ENCODE measurements at regions not wholly inside any gene's neighbourhood (a gene's known extent, or its start where the extent isn't known, plus 50 kb on each side); places are given as distances from the start of the nearest gene placed in this dataset.

- Histone ChIP-seq H3K27me3 (ENCODE audit: low read depth, low read length) (no peaks in the 10 kb centered on the region), H3K9me3 (ENCODE audit: control insufficient read depth in 1 of 2, low read length in 2 of 2) (no peaks in the 10 kb centered on the region), H3K4me3 (ENCODE audit: low read depth in 1 of 2, low read length in 2 of 2) (no peak overlapping the region), H3K36me3 (ENCODE audit: control insufficient read depth in 1 of 2, insufficient read depth in 2 of 2, low read length in 2 of 2) (no peaks in the 10 kb centered on the region), H3K27ac (ENCODE audit: low read length) (no peak overlapping the region), H3K4me1 (ENCODE audit: control insufficient read depth in 1 of 2, insufficient read depth in 2 of 2, low read length in 2 of 2) (no peaks in the 10 kb centered on the region)
Observed at GRCh38 chr2:146366276-146366675, 1478.6 kb upstream of the ACVR2A start.

- Histone ChIP-seq H3K4me3 (ENCODE audit: low read depth in 1 of 2, low read length in 2 of 2) (no peak overlapping the region), H3K27ac (ENCODE audit: low read length) (no peak overlapping the region), H3K36me3 (ENCODE audit: control insufficient read depth in 1 of 2, insufficient read depth in 2 of 2, low read length in 2 of 2) (no peaks in the 10 kb centered on the region), H3K27me3 (ENCODE audit: low read depth, low read length) (no peaks in the 10 kb centered on the region), H3K4me1 (ENCODE audit: control insufficient read depth in 1 of 2, insufficient read depth in 2 of 2, low read length in 2 of 2) (no peaks in the 10 kb centered on the region), H3K9me3 (ENCODE audit: control insufficient read depth in 1 of 2, low read length in 2 of 2) (no peaks in the 10 kb centered on the region)
Observed at GRCh38 chr2:146365041-146365440, 1479.8 kb upstream of the ACVR2A start.

GRCh38 chr2:146363731-146364130, 1481.1 kb upstream of the ACVR2A start:
- no peaks in the 10 kb centered on the region for H3K4me1 ChIP-seq (ENCODE audit: control insufficient read depth in 1 of 2, insufficient read depth in 2 of 2, low read length in 2 of 2)
- H3K27me3 ChIP-seq (ENCODE audit: low read depth, low read length) = no peaks in the 10 kb centered on the region
- no peaks in the 10 kb centered on the region for H3K36me3 ChIP-seq (ENCODE audit: control insufficient read depth in 1 of 2, insufficient read depth in 2 of 2, low read length in 2 of 2)
- no peak overlapping the region for H3K27ac ChIP-seq (ENCODE audit: low read length)
- H3K4me3 ChIP-seq (ENCODE audit: low read depth in 1 of 2, low read length in 2 of 2) = no peak overlapping the region
- H3K9me3 ChIP-seq (ENCODE audit: control insufficient read depth in 1 of 2, low read length in 2 of 2) = no peaks in the 10 kb centered on the region

GRCh38 chr2:146351689-146352088, 1493.1 kb upstream of the ACVR2A start:
- Histone ChIP-seq H3K36me3 (ENCODE audit: control insufficient read depth in 1 of 2, insufficient read depth in 2 of 2, low read length in 2 of 2) (no peaks in the 10 kb centered on the region), H3K4me3 (ENCODE audit: low read depth in 1 of 2, low read length in 2 of 2) (no peak overlapping the region), H3K9me3 (ENCODE audit: control insufficient read depth in 1 of 2, low read length in 2 of 2) (no peaks in the 10 kb centered on the region), H3K27ac (ENCODE audit: low read length) (no peak overlapping the region), H3K27me3 (ENCODE audit: low read depth, low read length) (no peaks in the 10 kb centered on the region), H3K4me1 (ENCODE audit: control insufficient read depth in 1 of 2, insufficient read depth in 2 of 2, low read length in 2 of 2) (no peaks in the 10 kb centered on the region)

- Histone ChIP-seq H3K4me1 (ENCODE audit: control insufficient read depth in 1 of 2, insufficient read depth in 2 of 2, low read length in 2 of 2) (no peaks in the 10 kb centered on the region), H3K9me3 (ENCODE audit: control insufficient read depth in 1 of 2, low read length in 2 of 2) (no peaks in the 10 kb centered on the region), H3K27me3 (ENCODE audit: low read depth, low read length) (no peaks in the 10 kb centered on the region), H3K4me3 (ENCODE audit: low read depth in 1 of 2, low read length in 2 of 2) (no peak overlapping the region), H3K36me3 (ENCODE audit: control insufficient read depth in 1 of 2, insufficient read depth in 2 of 2, low read length in 2 of 2) (no peaks in the 10 kb centered on the region), H3K27ac (ENCODE audit: low read length) (no peak overlapping the region)
Observed at GRCh38 chr2:146349334-146349733, 1495.5 kb upstream of the ACVR2A start.

GRCh38 chr2:146324951-146325350, 1519.9 kb upstream of the ACVR2A start:
- no peak overlapping the region for H3K27ac ChIP-seq (ENCODE audit: low read length)
- no peaks in the 10 kb centered on the region for H3K36me3 ChIP-seq (ENCODE audit: control insufficient read depth in 1 of 2, insufficient read depth in 2 of 2, low read length in 2 of 2)
- no peaks in the 10 kb centered on the region for H3K4me1 ChIP-seq (ENCODE audit: control insufficient read depth in 1 of 2, insufficient read depth in 2 of 2, low read length in 2 of 2)
- no peaks in the 10 kb centered on the region for H3K9me3 ChIP-seq (ENCODE audit: control insufficient read depth in 1 of 2, low read length in 2 of 2)
- H3K27me3 ChIP-seq (ENCODE audit: low read depth, low read length) = no peaks in the 10 kb centered on the region
- H3K4me3 ChIP-seq (ENCODE audit: low read depth in 1 of 2, low read length in 2 of 2) = no peak overlapping the region

GRCh38 chr2:146323564-146323963, 1521.3 kb upstream of the ACVR2A start:
- Histone ChIP-seq H3K27me3 (ENCODE audit: low read depth, low read length) (no peaks in the 10 kb centered on the region), H3K4me3 (ENCODE audit: low read depth in 1 of 2, low read length in 2 of 2) (no peak overlapping the region), H3K36me3 (ENCODE audit: control insufficient read depth in 1 of 2, insufficient read depth in 2 of 2, low read length in 2 of 2) (no peaks in the 10 kb centered on the region), H3K4me1 (ENCODE audit: control insufficient read depth in 1 of 2, insufficient read depth in 2 of 2, low read length in 2 of 2) (no peaks in the 10 kb centered on the region), H3K27ac (ENCODE audit: low read length) (no peak overlapping the region), H3K9me3 (ENCODE audit: control insufficient read depth in 1 of 2, low read length in 2 of 2) (no peaks in the 10 kb centered on the region)

- H3K9me3 ChIP-seq (ENCODE audit: control insufficient read depth in 1 of 2, low read length in 2 of 2) = no peaks in the 10 kb centered on the region
- no peaks in the 10 kb centered on the region for H3K27me3 ChIP-seq (ENCODE audit: low read depth, low read length)
- H3K4me3 ChIP-seq (ENCODE audit: low read depth in 1 of 2, low read length in 2 of 2) = peak overlapping the region; percentile 9 to 14
- no peaks in the 10 kb centered on the region for H3K36me3 ChIP-seq (ENCODE audit: control insufficient read depth in 1 of 2, insufficient read depth in 2 of 2, low read length in 2 of 2)
- no peak overlapping the region for H3K27ac ChIP-seq (ENCODE audit: low read length)
- H3K4me1 ChIP-seq (ENCODE audit: control insufficient read depth in 1 of 2, insufficient read depth in 2 of 2, low read length in 2 of 2) = no peaks in the 10 kb centered on the region
Observed at GRCh38 chr2:146321175-146321574, 1523.7 kb upstream of the ACVR2A start.

- no peaks in the 10 kb centered on the region for H3K9me3 ChIP-seq (ENCODE audit: control insufficient read depth in 1 of 2, low read length in 2 of 2)
- no peaks in the 10 kb centered on the region for H3K4me1 ChIP-seq (ENCODE audit: control insufficient read depth in 1 of 2, insufficient read depth in 2 of 2, low read length in 2 of 2)
- no peak overlapping the region for H3K27ac ChIP-seq (ENCODE audit: low read length)
- no peaks in the 10 kb centered on the region for H3K36me3 ChIP-seq (ENCODE audit: control insufficient read depth in 1 of 2, insufficient read depth in 2 of 2, low read length in 2 of 2)
- H3K4me3 ChIP-seq (ENCODE audit: low read depth in 1 of 2, low read length in 2 of 2) = no peak overlapping the region
- H3K27me3 ChIP-seq (ENCODE audit: low read depth, low read length) = no peaks in the 10 kb centered on the region
Observed at GRCh38 chr2:146317959-146318358, 1526.9 kb upstream of the ACVR2A start.

- Histone ChIP-seq H3K4me1 (ENCODE audit: control insufficient read depth in 1 of 2, insufficient read depth in 2 of 2, low read length in 2 of 2) (no peaks in the 10 kb centered on the region), H3K9me3 (ENCODE audit: control insufficient read depth in 1 of 2, low read length in 2 of 2) (no peaks in the 10 kb centered on the region), H3K27ac (ENCODE audit: low read length) (no peak overlapping the region), H3K27me3 (ENCODE audit: low read depth, low read length) (no peaks in the 10 kb centered on the region), H3K36me3 (ENCODE audit: control insufficient read depth in 1 of 2, insufficient read depth in 2 of 2, low read length in 2 of 2) (no peaks in the 10 kb centered on the region), H3K4me3 (ENCODE audit: low read depth in 1 of 2, low read length in 2 of 2) (no peak overlapping the region)
Observed at GRCh38 chr2:146312899-146313298, 1531.9 kb upstream of the ACVR2A start.

GRCh38 chr2:146305164-146305563, 1539.7 kb upstream of the ACVR2A start:
- Histone ChIP-seq H3K9me3 (ENCODE audit: control insufficient read depth in 1 of 2, low read length in 2 of 2) (no peaks in the 10 kb centered on the region), H3K27ac (ENCODE audit: low read length) (no peak overlapping the region), H3K4me1 (ENCODE audit: control insufficient read depth in 1 of 2, insufficient read depth in 2 of 2, low read length in 2 of 2) (no peaks in the 10 kb centered on the region), H3K4me3 (ENCODE audit: low read depth in 1 of 2, low read length in 2 of 2) (no peak overlapping the region), H3K36me3 (ENCODE audit: control insufficient read depth in 1 of 2, insufficient read depth in 2 of 2, low read length in 2 of 2) (no peaks in the 10 kb centered on the region), H3K27me3 (ENCODE audit: low read depth, low read length) (no peaks in the 10 kb centered on the region)

- Histone ChIP-seq H3K36me3 (ENCODE audit: control insufficient read depth in 1 of 2, insufficient read depth in 2 of 2, low read length in 2 of 2) (no peaks in the 10 kb centered on the region), H3K9me3 (ENCODE audit: control insufficient read depth in 1 of 2, low read length in 2 of 2) (peaks cover 0 to 4% of the 10 kb centered on the region in 2 donors), H3K4me1 (ENCODE audit: control insufficient read depth in 1 of 2, insufficient read depth in 2 of 2, low read length in 2 of 2) (no peaks in the 10 kb centered on the region), H3K27ac (ENCODE audit: low read length) (no peak overlapping the region), H3K4me3 (ENCODE audit: low read depth in 1 of 2, low read length in 2 of 2) (no peak overlapping the region), H3K27me3 (ENCODE audit: low read depth, low read length) (no peaks in the 10 kb centered on the region)
Observed at GRCh38 chr2:146301287-146301686, 1543.5 kb upstream of the ACVR2A start.

Data from muscle layer of duodenum (tissue), 2 donors.